ENCODE measurements at regions not wholly inside any gene's neighbourhood (a gene's known extent, or its start where the extent isn't known, plus 50 kb on each side); places are given as distances from the start of the nearest gene placed in this dataset.

GRCh38 chr20:8079976-8080375 is 52.1 kb upstream of the PLCB1 start:
- Mint-ChIP-seq H3K36me3 (ENCODE audit: low read depth) (no peaks in the 10 kb centered on the region), H3K9me3 (no peaks in the 10 kb centered on the region), H3K4me3 (no peak overlapping the region), H3K4me1 (no peaks in the 10 kb centered on the region), H3K27me3 (ENCODE audit: low read depth) (no peaks in the 10 kb centered on the region), H3K27ac (ENCODE audit: unreplicated experiment) (no peak overlapping the region)
- DNase-seq (ENCODE audit: low read depth, low spot score), result no peak
- no peak for TF ChIP-seq CTCF (conservative IDR thresholded peaks at IDR 0.05)

GRCh38 chr20:8082025-8082424 is 50.0 kb upstream of the PLCB1 start:
- no peaks in the 10 kb centered on the region for H3K27me3 Mint-ChIP-seq (ENCODE audit: low read depth)
- TF ChIP-seq CTCF (conservative IDR thresholded peaks at IDR 0.05), result peak; percentile 55
- no peaks in the 10 kb centered on the region for H3K4me1 Mint-ChIP-seq
- no peak overlapping the region for H3K27ac Mint-ChIP-seq (ENCODE audit: unreplicated experiment)
- DNase-seq (ENCODE audit: low read depth, low spot score), result no peak
- no peak overlapping the region for H3K4me3 Mint-ChIP-seq
- H3K36me3 Mint-ChIP-seq (ENCODE audit: low read depth), result no peaks in the 10 kb centered on the region
- no peaks in the 10 kb centered on the region for H3K9me3 Mint-ChIP-seq

All from neural crest cell (in vitro differentiated cells).